Thymus (tissue), 11 donors: ENCODE measurements at regions not wholly inside any gene's neighbourhood (a gene's known extent, or its start where the extent isn't known, plus 50 kb on each side); places are given as distances from the start of the nearest gene placed in this dataset.
"Not testable (repeated sequence)": the region's sequence is repeated elsewhere in the genome, so short reads cannot be mapped to it uniquely, and the experiment has no call there.

Experiments used
- DNase-seq, 9 donors: peaks; one replicate each; pipeline ENCODE4 v3.0.0-alpha.2; 2013; ENCODE audit warnings: low spot score in 9 of 9, low read depth in 6 of 9, missing footprints in 1 of 9
- H3K27ac ChIP-seq, 2 donors: one replicate each; pipeline ENCODE4 v1.5.1; 2013; ENCODE audit warnings: control low read depth in 1 of 2, low read depth in 1 of 2, low read length in 1 of 2, mild to moderate bottlenecking in 1 of 2, moderate library complexity in 1 of 2
- H3K27me3 ChIP-seq, 2 donors: one replicate each; pipeline ENCODE4 v1.5.1; 2013; ENCODE audit warnings: low read length in 1 of 2; ENCODE audit not compliant: control insufficient read depth in 2 of 2, insufficient read depth in 1 of 2
- H3K36me3 ChIP-seq, 2 donors: one replicate each; pipeline ENCODE4 v1.5.1; 2013; ENCODE audit warnings: low read length in 1 of 2, mild to moderate bottlenecking in 1 of 2, moderate library complexity in 1 of 2; ENCODE audit not compliant: control insufficient read depth in 2 of 2, insufficient read depth in 2 of 2
- H3K4me1 ChIP-seq, 2 donors: one replicate each; pipeline ENCODE4 v1.5.1; 2013; ENCODE audit warnings: low read length in 2 of 2; ENCODE audit not compliant: control insufficient read depth in 2 of 2, insufficient read depth in 2 of 2
- H3K4me3 ChIP-seq, 2 donors: one replicate each; pipeline ENCODE4 v1.5.1; 2013; ENCODE audit warnings: low read length in 2 of 2, control low read depth in 1 of 2, mild to moderate bottlenecking in 1 of 2
- H3K9me3 ChIP-seq, 2 donors: one replicate each; pipeline ENCODE4 v1.5.1; 2013; ENCODE audit warnings: low read length in 1 of 2, mild to moderate bottlenecking in 1 of 2; ENCODE audit not compliant: control insufficient read depth in 2 of 2, insufficient read depth in 1 of 2
- WGBS: extraction: QIAGEN DNeasy Blood & Tissue Kit; methylation state at CpG from one replicate; pipeline ENCODE4 v1.1.7; 2013; 5-methylcytosine and 5-hydroxymethylcytosine counted together
- donor health status: healthy.

DNA sequence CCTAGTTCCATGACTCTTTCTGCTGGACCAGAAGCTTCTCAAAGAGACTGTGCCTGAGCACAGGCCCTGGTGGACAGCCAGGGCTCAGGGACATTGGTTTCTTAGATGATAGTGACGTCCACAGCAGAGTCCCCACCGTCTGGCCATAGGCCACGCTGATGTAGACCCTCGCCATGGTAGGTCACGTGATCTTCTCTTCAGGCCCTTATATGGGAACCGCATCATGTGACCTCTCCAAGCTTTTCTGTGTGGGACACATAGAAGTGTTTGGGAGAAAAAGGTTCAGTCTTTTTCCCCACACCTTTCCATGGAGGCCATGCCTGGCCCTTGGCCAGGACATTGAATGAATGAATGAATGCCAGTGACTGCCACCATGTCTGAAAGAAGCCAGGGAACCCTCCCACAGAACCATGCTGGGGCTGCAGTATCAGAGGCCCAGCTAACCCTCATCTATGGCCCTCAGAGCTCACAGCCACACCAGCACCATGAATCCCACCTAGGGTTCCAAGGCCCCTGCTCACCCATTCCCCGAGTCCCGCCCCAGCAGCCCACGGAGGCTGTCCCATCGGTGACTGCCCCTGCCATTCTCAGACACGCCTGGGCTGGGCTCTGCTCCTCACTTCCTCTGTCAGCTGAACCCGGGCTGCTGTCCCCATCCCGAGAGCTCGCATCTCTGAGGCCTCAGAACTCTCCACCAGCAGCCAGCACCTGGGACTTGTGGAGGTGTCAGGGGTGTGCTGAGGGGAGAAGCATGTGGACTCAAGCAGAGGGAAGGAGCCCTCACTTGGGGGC, 292.1 kb downstream of the ADGRD1 start:
- DNase-seq: no peak
- Histone ChIP-seq H3K27ac (no peak overlapping the region), H3K9me3 (peaks cover 0 to 1% of the 10 kb centered on the region in 2 donors), H3K36me3 (no peaks in the 10 kb centered on the region), H3K4me1 (no peaks in the 10 kb centered on the region), H3K27me3 (no peaks in the 10 kb centered on the region), H3K4me3 (no peak overlapping the region)
- 97% methylated on average over 14 of the region's 14 CpGs for WGBS

DNA sequence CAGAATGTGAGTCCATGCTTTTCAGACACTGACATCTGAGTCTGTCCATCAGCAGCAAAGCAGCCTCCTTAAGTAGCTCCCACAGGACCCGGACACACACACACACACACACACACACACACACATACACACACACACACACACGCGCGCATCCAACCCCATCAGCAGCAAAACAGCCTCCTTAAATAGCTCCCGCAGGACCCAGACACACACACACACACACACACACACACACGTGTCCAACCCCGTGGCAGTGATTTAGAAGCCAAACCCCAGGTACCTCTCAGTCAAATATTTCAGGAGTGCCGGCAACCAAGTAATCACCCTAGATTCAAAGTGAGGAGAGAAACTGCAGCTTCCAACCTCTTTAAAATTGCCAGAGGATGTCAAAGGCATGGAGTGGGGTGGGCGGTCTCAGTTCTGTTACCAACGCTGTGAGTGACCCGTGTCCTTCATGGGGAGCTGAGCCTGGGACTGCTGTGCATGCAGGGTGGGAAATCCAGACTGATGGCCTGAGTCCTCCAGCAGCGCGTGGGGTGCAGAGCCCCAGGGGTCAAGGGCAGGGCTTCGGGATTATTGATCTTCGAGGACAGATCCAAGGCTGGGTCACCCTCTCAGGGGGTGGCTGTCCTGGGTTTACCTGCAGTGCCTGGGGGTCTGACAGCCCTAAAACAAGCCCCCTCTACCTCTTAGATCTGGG, 293.5 kb downstream of the ADGRD1 start:
- not testable (repeated sequence) for H3K4me1 ChIP-seq, H3K36me3 ChIP-seq, H3K9me3 ChIP-seq, H3K27ac ChIP-seq, DNase-seq, H3K27me3 ChIP-seq, H3K4me3 ChIP-seq
- 86% methylated on average over 15 of the region's 15 CpGs for WGBS

GRCh38 chr12:131247875-131248274, 294.2 kb downstream of the ADGRD1 start:
- H3K9me3 ChIP-seq, H3K4me3 ChIP-seq, H3K27me3 ChIP-seq, DNase-seq, H3K4me1 ChIP-seq, H3K27ac ChIP-seq, H3K36me3 ChIP-seq: not testable (repeated sequence)
- 88% methylated on average over 6 of the region's 6 CpGs for WGBS

- 83% methylated on average over 4 of the region's 4 CpGs for WGBS
- Histone ChIP-seq H3K4me1 (no peaks in the 10 kb centered on the region), H3K36me3 (no peaks in the 10 kb centered on the region), H3K9me3 (peaks cover 0 to 2% of the 10 kb centered on the region in 2 donors), H3K27ac (no peak overlapping the region), H3K27me3 (no peaks in the 10 kb centered on the region), H3K4me3 (no peak overlapping the region)
- no peak for DNase-seq
Measured at GRCh38 chr12:131249246-131250027, 295.7 kb downstream of the ADGRD1 start.

DNA sequence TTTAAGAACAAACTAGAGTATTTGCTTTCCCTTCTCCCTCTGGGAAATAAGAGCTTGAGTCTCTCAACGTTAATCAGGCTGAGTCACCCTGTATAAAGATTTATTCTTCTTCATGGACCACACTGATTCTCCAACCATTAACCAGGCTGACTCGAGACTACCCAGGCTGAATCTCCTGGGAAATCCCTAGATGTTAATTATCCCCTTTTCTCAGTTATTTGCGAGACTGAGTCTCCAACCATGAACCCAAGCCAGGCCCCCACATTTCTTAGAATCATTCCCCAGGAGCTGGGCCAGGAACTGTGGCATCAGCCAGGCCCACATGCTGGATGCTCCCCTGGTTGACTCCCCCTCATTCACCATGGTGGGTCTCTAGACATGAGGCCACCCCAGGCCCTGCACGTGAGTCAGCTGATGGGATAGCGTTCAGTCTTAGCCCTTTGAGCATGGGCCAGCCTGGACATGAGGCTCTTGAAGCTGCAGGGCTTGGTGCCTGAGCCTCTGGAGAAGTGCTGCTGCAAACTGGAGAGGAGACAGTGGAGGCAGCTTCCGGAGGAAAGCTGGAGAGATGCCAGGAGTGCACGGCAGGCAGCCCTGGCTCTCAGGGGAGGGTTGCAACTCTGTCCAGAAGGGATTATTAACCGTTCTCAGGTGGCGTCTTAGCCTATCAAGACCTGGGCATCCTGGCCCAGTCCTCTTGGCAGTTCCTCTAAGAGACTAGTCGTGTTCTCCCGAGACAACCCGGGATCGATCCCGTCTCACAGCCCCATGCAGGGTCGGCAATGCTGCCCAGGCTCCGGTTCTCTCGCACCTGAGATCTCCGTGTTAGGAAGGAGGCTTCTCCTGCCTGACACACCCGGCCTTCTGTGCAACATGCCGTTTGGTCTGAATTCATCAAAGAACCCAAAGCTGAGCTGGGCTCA, 296.6 kb downstream of the ADGRD1 start:
- DNase-seq: no peak
- WGBS: 86% methylated on average over 20 of the region's 20 CpGs
- no peak overlapping the region for H3K27ac ChIP-seq
- H3K36me3 ChIP-seq: no peaks in the 10 kb centered on the region
- H3K4me3 ChIP-seq: no peak overlapping the region
- H3K27me3 ChIP-seq: no peaks in the 10 kb centered on the region
- H3K4me1 ChIP-seq: no peaks in the 10 kb centered on the region
- peaks cover 0 to 2% of the 10 kb centered on the region in 2 donors for H3K9me3 ChIP-seq

GRCh38 chr12:131250951-131251315, 297.2 kb downstream of the ADGRD1 start:
- Histone ChIP-seq H3K4me1 (no peaks in the 10 kb centered on the region), H3K9me3 (peaks cover 0 to 2% of the 10 kb centered on the region in 2 donors), H3K4me3 (no peak overlapping the region), H3K27ac (no peak overlapping the region), H3K36me3 (no peaks in the 10 kb centered on the region), H3K27me3 (no peaks in the 10 kb centered on the region)
- DNase-seq: no peak
- WGBS: 94% methylated on average over 10 of the region's 10 CpGs

- no peak overlapping the region for H3K27ac ChIP-seq
- H3K36me3 ChIP-seq: no peaks in the 10 kb centered on the region
- WGBS: 83% methylated on average over 16 of the region's 16 CpGs
- H3K4me1 ChIP-seq: no peaks in the 10 kb centered on the region
- peaks cover 0 to 2% of the 10 kb centered on the region in 2 donors for H3K9me3 ChIP-seq
- H3K27me3 ChIP-seq: no peaks in the 10 kb centered on the region
- H3K4me3 ChIP-seq: no peak overlapping the region
- DNase-seq: no peak
Measured at GRCh38 chr12:131251336-131252101, 297.8 kb downstream of the ADGRD1 start.

DNA sequence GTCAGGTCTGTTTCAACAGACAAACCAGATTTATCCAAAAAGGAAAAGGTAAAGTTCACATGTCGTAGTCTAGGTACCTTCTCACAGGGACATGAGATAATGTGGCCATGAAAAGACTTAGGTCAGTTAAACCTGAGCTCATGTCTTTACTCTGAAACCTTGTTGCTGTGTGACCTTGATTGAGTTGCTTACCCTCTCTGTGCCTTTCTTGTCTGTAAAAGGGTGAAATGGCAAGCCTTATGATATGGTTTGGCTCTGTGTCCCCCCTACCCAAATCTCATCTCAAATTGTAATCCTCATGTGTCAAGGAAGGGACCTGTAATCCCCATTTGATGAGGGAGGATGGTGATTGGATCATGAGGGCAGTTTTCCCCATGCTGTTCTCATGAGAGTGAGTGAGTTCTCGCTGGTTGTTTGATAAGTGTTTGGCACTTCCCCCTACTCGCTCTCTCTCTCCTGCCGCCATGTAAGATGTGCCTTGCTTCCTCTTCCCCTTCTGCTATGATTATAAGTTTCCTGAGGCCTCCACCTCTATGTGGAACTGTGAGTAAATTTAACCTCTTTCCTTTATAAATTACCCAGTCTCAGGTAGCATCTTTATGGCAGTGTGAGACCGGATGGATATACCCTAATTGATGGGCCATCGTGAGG, 299.8 kb downstream of the ADGRD1 start:
- WGBS: 92% methylated on average over 6 of the region's 6 CpGs
- peaks cover 0 to 2% of the 10 kb centered on the region in 2 donors for H3K9me3 ChIP-seq
- no peak overlapping the region for H3K27ac ChIP-seq
- no peaks in the 10 kb centered on the region for H3K36me3 ChIP-seq
- H3K27me3 ChIP-seq: no peaks in the 10 kb centered on the region
- no peak overlapping the region for H3K4me3 ChIP-seq
- H3K4me1 ChIP-seq: no peaks in the 10 kb centered on the region
- DNase-seq: no peak
